Vagina (tissue), 2 donors: ENCODE measurements at regions not wholly inside any gene's neighbourhood (a gene's known extent, or its start where the extent isn't known, plus 50 kb on each side); places are given as distances from the start of the nearest gene placed in this dataset.

Source experiments
- CTCF ChIP-seq, 3 experiments: fragments of 450-650 bp in 2 of 3; fragments of 200-600 bp in 1 of 3; sonication (generic) in 1 of 3; IDR thresholded peaks; one replicate each; pipeline ENCODE4 v1.5.1; 2017 to 2019; ENCODE audit warnings: antibody characterized with exemption in 3 of 3, mild to moderate bottlenecking in 2 of 3, moderate library complexity in 2 of 3
- POLR2A ChIP-seq, 2 donors: fragments of 450-650 bp; IDR thresholded peaks; one replicate each; pipeline ENCODE4 v1.6.1; 2017; ENCODE audit warnings: antibody characterized with exemption in 2 of 2, mild to moderate bottlenecking in 2 of 2, moderate library complexity in 2 of 2
- POLR2AphosphoS5 ChIP-seq, 2 donors: sonication (generic); formaldehyde crosslinking; IDR thresholded peaks; one replicate each; pipeline ENCODE4 v1.9.0; 2017; ENCODE audit warnings: antibody characterized with exemption in 2 of 2, mild to moderate bottlenecking in 2 of 2, low read depth in 1 of 2; ENCODE audit not compliant: insufficient read depth in 1 of 2

- TF ChIP-seq POLR2AphosphoS5 (IDR thresholded peaks at IDR 0.05; ENCODE audit: insufficient read depth in 1 of 2, low read depth in 1 of 2) (no peak), POLR2A (IDR thresholded peaks at IDR 0.05) (no peak), CTCF (IDR thresholded peaks at IDR 0.05) (no peak)
Observed at GRCh38 chr14:95449131-95449530, 67.3 kb downstream of the SYNE3 start.
